ENCODE measurements at regions not wholly inside any gene's neighbourhood (a gene's known extent, or its start where the extent isn't known, plus 50 kb on each side); places are given as distances from the start of the nearest gene placed in this dataset.
A peak's percentile ranks its signal among the peaks of the same experiment; 100 is the strongest.

- Histone ChIP-seq H3K36me3 (no peaks in the 10 kb centered on the region), H3K27me3 (no peaks in the 10 kb centered on the region), H3K4me3 (no peak overlapping the region), H3K4me1 (no peaks in the 10 kb centered on the region), H3K27ac (no peak overlapping the region), H3K9me3 (no peaks in the 10 kb centered on the region)
- DNase-seq, result no peak
- in situ Hi-C loops (cut with MboI; ENCODE audit: low pct_ligation_motif_present in 1 of 4, low pct_unique_long_range_greater_than_20kb in 1 of 4, low sequenced_read_pairs in 3 of 4) (loop anchor here in 1 of 4 donors (25.0 kb wide), 1 partner anchor 335 kb away; no protein-coding TSS in a partner anchor), intact Hi-C loops (cut with DNase I; ENCODE audit: low total_unique reads) (no loop called here)
- 47 to 61% methylated on average over 6 of the region's 6 CpGs for WGBS, 2 donors (ENCODE audit: low coverage in 1 of 2)
- TF ChIP-seq POLR2AphosphoS5 (IDR thresholded peaks at IDR 0.05), result no peak
- TF ChIP-seq EP300 (IDR thresholded peaks at IDR 0.05; ENCODE audit: low read depth), result no peak
- TF ChIP-seq POLR2A (IDR thresholded peaks at IDR 0.05), result no peak
- TF ChIP-seq, protein P1, sequence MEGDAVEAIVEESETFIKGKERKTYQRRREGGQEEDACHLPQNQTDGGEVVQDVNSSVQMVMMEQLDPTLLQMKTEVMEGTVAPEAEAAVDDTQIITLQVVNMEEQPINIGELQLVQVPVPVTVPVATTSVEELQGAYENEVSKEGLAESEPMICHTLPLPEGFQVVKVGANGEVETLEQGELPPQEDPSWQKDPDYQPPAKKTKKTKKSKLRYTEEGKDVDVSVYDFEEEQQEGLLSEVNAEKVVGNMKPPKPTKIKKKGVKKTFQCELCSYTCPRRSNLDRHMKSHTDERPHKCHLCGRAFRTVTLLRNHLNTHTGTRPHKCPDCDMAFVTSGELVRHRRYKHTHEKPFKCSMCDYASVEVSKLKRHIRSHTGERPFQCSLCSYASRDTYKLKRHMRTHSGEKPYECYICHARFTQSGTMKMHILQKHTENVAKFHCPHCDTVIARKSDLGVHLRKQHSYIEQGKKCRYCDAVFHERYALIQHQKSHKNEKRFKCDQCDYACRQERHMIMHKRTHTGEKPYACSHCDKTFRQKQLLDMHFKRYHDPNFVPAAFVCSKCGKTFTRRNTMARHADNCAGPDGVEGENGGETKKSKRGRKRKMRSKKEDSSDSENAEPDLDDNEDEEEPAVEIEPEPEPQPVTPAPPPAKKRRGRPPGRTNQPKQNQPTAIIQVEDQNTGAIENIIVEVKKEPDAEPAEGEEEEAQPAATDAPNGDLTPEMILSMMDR (IDR thresholded peaks at IDR 0.05), result no peak
Observed at GRCh38 chr7:11221984-11222383, 248.3 kb downstream of the PHF14 start.

DNA sequence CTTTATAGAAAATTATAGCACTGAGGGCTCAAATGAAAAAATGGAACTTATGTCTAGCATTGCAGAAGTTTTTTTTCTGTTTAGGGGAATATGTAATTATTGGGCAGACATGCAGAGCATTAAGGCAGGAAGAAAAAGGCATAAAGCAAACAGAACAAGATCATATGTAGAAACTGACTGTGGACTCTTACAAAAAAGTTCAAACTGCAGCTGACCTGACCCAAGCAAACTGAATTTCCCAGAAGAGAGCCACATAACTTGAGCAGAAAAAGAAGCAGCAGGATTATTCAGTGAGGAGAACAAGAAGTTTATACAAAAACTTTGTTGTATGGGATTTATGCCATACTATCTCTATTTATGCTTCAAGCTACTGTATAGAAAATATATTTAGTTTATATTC lies 250.9 kb downstream of the PHF14 start:
- no peaks in the 10 kb centered on the region for H3K4me1 ChIP-seq
- in situ Hi-C loops (cut with MboI; ENCODE audit: low pct_ligation_motif_present in 1 of 4, low pct_unique_long_range_greater_than_20kb in 1 of 4, low sequenced_read_pairs in 3 of 4), result loop anchor here in 1 of 4 donors (25.0 kb wide), 1 partner anchor 337 kb away; no protein-coding TSS in a partner anchor
- intact Hi-C loops (cut with DNase I; ENCODE audit: low total_unique reads), result no loop called here
- H3K27ac ChIP-seq, result no peak overlapping the region
- no peak overlapping the region for H3K4me3 ChIP-seq
- TF ChIP-seq, protein P1 (IDR thresholded peaks at IDR 0.05), result no peak
- TF ChIP-seq POLR2A (IDR thresholded peaks at IDR 0.05), result no peak
- no peak for TF ChIP-seq EP300 (IDR thresholded peaks at IDR 0.05; ENCODE audit: low read depth)
- TF ChIP-seq POLR2AphosphoS5 (IDR thresholded peaks at IDR 0.05), result no peak
- H3K27me3 ChIP-seq, result no peaks in the 10 kb centered on the region
- no peak for DNase-seq
- no peaks in the 10 kb centered on the region for H3K9me3 ChIP-seq
- H3K36me3 ChIP-seq, result no peaks in the 10 kb centered on the region

GRCh38 chr7:11228515-11228914 lies 254.8 kb downstream of the PHF14 start:
- peak in 2 of 3 donors; percentile 21 to 51 for TF ChIP-seq POLR2AphosphoS5 (IDR thresholded peaks at IDR 0.05)
- TF ChIP-seq POLR2A (IDR thresholded peaks at IDR 0.05), result no peak
- in situ Hi-C loops (cut with MboI; ENCODE audit: low pct_ligation_motif_present in 1 of 4, low pct_unique_long_range_greater_than_20kb in 1 of 4, low sequenced_read_pairs in 3 of 4), result no loop called here
- no peaks in the 10 kb centered on the region for H3K36me3 ChIP-seq

GRCh38 chr7:11231190-11231589 lies 257.5 kb downstream of the PHF14 start:
- in situ Hi-C loops (cut with MboI; ENCODE audit: low pct_ligation_motif_present in 1 of 4, low pct_unique_long_range_greater_than_20kb in 1 of 4, low sequenced_read_pairs in 3 of 4), result no loop called here
- 26 to 33% methylated on average over 1 of the region's 1 CpG for WGBS, 2 donors (ENCODE audit: low coverage in 1 of 2)

More at GRCh38 chr7:11228515-11228914, 254.8 kb downstream of the PHF14 start:
- peak; percentile 67 for DNase-seq
- Histone ChIP-seq H3K9me3 (no peaks in the 10 kb centered on the region), H3K4me1 (no peaks in the 10 kb centered on the region), H3K4me3 (no peak overlapping the region), H3K27me3 (no peaks in the 10 kb centered on the region), H3K27ac (peak overlapping the region in 3 of 4 donors; percentile 22 to 47 (median 35))
- intact Hi-C loops (cut with DNase I; ENCODE audit: low total_unique reads), result no loop called here
- WGBS, 2 donors (ENCODE audit: low coverage in 1 of 2), result 39 to 59% methylated on average over 2 of the region's 2 CpGs

More at GRCh38 chr7:11231190-11231589, 257.5 kb downstream of the PHF14 start:
- DNase-seq, result no peak
- Histone ChIP-seq H3K36me3 (no peaks in the 10 kb centered on the region), H3K4me3 (no peak overlapping the region), H3K27me3 (no peaks in the 10 kb centered on the region), H3K4me1 (peaks cover 0 to 5% (median 2%) of the 10 kb centered on the region in 4 donors), H3K9me3 (no peaks in the 10 kb centered on the region), H3K27ac (peak overlapping the region in 1 of 4 donors; percentile 32)
- intact Hi-C loops (cut with DNase I; ENCODE audit: low total_unique reads), result no loop called here
- TF ChIP-seq POLR2A (IDR thresholded peaks at IDR 0.05) (no peak), POLR2AphosphoS5 (IDR thresholded peaks at IDR 0.05) (no peak), EP300 (IDR thresholded peaks at IDR 0.05; ENCODE audit: low read depth) (no peak)
- TF ChIP-seq, protein P1 (IDR thresholded peaks at IDR 0.05), result no peak
